Tibial nerve (tissue), 4 donors: ENCODE measurements at regions not wholly inside any gene's neighbourhood (a gene's known extent, or its start where the extent isn't known, plus 50 kb on each side); places are given as distances from the start of the nearest gene placed in this dataset.

Experiments used
- EP300 ChIP-seq, 2 donors: sonication (generic); formaldehyde crosslinking; IDR thresholded peaks; one replicate each; pipeline ENCODE4 v1.6.1; 2017; ENCODE audit warnings: antibody characterized with exemption in 2 of 2, mild to moderate bottlenecking in 1 of 2
- POLR2A ChIP-seq, 2 donors: fragments of 450-650 bp; IDR thresholded peaks; one replicate each; pipeline ENCODE4 v1.6.1; 2017; ENCODE audit warnings: antibody characterized with exemption in 2 of 2, mild to moderate bottlenecking in 2 of 2, moderate library complexity in 2 of 2
- TF ChIP-seq, protein P1 (sequence below), 5 experiments: fragments of 200-600 bp in 3 of 5; fragments of 450-650 bp in 2 of 5; sonication (generic) in 3 of 5; IDR thresholded peaks; one replicate each; pipeline ENCODE4 v1.5.1; 2016 to 2019; ENCODE audit warnings: antibody characterized with exemption in 5 of 5, mild to moderate bottlenecking in 3 of 5, moderate library complexity in 2 of 5

DNA sequence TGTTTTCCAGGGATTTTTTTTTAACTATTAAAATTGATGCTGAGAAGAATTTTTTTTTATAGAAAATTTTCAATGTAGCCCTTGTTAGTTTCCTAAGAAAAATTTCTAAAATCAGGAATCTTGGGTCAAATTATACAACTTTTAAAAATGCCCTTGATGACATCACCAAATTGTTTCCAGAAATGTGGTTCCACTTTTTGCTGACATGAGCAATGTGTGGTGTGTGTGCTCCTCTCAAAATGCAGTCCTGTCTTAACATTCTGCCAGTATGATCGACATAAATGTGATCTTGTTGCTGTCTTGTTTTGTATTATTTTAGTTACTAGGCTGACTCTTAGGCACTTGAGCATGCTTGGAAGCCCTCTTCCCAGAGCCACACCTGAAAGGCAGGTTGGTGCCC lies 89.7 kb upstream of the ST6GAL2 start:
- TF ChIP-seq, protein P1, sequence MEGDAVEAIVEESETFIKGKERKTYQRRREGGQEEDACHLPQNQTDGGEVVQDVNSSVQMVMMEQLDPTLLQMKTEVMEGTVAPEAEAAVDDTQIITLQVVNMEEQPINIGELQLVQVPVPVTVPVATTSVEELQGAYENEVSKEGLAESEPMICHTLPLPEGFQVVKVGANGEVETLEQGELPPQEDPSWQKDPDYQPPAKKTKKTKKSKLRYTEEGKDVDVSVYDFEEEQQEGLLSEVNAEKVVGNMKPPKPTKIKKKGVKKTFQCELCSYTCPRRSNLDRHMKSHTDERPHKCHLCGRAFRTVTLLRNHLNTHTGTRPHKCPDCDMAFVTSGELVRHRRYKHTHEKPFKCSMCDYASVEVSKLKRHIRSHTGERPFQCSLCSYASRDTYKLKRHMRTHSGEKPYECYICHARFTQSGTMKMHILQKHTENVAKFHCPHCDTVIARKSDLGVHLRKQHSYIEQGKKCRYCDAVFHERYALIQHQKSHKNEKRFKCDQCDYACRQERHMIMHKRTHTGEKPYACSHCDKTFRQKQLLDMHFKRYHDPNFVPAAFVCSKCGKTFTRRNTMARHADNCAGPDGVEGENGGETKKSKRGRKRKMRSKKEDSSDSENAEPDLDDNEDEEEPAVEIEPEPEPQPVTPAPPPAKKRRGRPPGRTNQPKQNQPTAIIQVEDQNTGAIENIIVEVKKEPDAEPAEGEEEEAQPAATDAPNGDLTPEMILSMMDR (IDR thresholded peaks at IDR 0.05): no peak
- no peak for TF ChIP-seq EP300 (IDR thresholded peaks at IDR 0.05)
- no peak for TF ChIP-seq POLR2A (IDR thresholded peaks at IDR 0.05)
